Stromal cell of bone marrow (primary cell): ENCODE measurements at regions not wholly inside any gene's neighbourhood (a gene's known extent, or its start where the extent isn't known, plus 50 kb on each side); places are given as distances from the start of the nearest gene placed in this dataset.
A peak's percentile ranks its signal among the peaks of the same experiment; 100 is the strongest.

Source experiments
- DNase-seq: peaks from one replicate; pipeline ENCODE4 v3.0.0-alpha.2; 2012; ENCODE audit warnings: low read depth

DNA sequence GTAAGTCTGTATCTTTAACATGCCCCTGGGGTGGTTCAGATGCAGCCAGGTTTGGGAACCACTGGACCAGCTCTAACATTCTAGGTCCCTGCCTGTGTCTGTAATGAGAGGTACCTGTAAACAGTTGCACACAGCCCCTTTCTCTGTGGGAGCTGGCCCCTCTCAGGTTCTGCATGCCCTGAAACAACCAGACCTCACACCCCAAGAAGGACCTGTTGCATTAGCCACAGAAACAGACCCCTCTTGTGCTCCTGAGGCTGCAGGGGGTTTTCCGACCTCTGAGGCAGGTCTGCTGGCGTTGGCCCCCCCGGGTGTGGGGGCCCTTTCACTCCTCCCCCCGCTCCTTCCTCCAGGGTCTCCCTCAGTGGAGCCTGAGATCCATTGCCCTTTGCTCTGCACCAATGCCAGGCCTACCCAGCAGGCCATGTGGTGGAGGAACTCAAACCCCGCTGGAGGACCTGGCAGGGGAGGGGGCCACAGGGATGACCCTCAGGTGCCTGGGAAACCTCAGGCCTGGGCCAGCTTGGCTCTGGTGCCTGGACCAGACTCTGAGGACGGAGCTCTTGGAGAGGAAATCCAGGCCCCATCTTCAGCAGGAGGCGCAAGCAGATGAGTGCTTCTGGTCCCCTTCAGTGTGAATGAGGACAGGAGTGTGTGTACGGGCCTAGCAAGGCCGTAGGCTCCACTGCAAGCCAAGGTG is 61.4 kb upstream of the PJA1 start:
- DNase-seq: no peak

DNA sequence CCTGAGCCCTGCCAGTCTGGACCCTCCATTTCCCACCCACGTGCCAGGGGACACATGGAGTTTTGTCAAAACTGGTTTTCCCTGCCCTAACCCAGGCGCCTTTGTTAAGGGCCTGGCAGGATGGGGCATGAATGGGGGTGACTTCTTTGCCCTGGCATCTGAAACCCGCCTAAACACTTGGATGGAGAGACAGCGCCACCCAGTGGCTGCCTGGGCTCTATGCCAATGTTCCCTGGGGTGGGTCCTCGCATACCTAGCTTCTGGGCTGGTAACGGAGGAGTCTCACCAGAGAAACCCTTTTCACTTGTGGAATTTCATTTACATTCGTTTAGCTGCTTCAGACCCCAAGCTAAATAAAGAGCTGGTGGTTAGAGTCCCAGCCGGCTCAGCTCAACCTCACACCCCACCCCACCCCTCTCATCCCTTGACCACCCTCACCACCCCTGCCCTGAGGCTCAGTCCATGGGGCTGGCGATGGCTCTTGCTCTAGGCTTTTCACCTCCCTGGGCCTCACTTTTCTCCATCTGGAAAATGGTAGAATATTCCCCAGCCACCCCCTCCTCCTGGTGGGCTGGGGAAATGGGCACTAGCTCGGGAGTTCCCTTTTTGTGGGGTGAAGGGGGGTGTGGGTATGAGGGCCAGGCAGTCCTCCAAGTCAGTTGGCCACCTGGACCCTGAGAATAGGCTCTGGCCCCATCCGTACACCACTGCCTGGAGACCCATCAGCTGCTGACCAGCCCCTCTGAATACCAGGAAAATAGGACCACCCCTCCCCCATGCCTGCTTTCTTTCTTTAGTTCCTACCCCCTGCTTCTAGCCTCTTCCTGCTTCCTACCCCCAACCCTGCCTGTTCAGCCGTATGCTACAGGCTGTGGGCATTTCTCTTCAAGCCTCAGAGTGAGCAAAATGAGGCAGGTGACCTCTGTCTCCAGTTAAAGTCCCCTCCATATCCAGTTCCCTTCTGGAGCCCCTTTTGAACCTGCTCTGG is 57.1 kb upstream of the PJA1 start:
- peak; percentile 23 for DNase-seq

DNA sequence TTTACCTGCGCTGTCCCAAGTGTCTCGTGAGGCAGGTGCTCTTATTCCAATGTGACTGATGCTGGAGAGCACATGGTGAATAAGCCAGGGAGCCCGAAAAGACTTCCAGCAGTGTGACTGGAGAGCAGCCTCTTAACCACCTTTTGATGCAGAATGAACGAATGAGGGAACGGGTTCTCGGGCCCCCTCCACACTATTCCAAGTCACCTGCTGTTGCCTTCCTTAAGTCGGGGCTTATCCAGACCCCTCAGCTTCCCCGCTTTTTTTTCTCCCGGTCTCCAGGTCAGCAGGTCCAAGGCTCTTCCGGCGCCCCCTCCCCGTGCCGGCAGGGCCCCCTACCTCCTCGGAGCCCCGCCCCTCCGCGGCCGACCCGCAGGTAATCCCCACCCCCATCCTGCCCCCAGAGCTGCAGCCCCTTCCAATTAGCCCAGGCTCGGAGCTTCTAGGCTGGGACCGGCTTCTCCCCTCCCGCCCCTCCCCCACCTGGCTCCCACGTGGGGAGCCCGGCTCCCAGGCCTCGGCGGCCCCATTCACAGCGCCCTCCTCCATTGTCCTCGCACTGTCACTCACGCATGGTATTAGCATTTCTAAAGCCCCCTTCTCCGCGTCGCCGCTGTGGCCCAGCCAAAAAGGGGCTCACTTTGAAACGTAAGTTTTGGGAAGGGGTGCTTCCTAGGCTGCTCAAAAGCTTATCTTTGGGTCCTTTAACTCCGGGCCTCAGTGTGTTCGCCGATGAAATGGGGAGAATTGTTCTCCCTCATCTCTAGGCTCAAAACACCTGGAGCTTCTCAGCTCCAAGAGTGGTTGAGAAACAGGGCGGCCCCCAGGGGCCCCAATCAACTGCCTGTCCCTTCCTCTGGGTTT is 56.2 kb upstream of the PJA1 start:
- DNase-seq: no peak

DNA sequence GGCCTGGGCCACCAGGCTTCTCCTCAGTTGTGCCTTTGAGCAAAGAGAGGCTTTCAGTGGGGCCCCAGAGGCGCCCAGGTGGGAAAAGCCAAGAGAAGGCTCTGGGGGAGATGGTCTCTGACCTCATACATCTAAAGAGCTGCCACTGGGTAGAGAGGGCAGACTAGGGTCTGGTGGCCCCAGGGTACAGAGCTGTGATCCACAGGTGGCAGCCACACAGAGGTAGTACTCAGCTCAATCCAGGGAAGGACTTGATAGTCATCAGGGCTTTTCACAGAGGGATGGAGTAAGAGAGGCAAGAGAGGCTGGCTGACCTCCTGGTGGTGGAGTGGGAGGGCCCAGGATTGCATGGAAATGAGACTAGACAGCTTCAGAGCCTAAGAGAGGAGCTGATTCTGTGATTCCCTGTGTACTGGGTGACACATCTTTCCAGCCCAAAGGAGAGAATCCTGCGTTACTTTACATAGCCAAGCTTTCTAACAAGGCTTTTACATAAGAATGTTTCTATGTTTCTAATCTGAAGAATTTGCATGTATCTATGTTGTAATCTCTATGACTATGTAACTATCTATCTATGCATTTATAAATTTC is 53.2 kb upstream of the PJA1 start:
- peak; percentile 2 for DNase-seq

DNA sequence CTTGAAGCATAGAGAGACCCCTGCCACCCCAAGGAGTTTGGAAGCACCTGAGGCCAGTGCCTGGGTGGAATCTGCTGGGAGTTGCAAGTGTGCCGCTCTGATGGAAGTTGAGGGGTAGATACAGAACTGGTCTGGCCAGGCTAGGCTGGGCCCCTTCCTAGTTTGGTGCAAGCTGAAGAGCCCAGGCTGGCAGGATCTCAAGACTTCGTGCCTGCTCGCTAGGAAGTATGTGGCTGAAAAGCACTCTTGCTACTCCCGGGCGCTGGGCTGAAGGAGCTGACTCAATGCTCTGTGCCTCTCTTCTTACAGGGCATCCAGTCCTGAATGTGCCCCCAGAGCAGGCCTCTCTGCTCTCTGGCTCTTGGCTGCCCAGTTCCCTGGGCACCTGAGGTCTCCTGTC is 51.7 kb upstream of the PJA1 start:
- DNase-seq: no peak

DNA sequence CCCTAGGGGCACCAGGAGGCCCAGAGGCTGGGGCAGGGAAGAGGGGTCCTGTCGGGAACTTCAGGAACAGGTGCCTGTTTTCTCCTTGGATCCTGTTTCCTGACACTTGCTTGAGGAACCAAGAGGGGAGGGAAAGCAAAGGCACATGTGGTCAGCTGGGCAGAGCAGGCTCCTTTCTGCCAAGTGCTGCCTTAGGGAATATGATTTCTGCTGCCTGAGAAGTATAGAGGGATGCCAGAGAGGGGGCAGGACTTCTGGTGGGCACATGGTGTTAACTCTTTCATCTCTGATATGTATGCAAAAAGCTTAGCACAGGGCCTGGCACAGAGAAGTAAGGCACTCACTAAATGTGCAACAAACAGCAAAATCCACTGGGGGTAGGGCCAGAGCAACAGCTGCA is 51.2 kb upstream of the PJA1 start:
- no peak for DNase-seq

DNA sequence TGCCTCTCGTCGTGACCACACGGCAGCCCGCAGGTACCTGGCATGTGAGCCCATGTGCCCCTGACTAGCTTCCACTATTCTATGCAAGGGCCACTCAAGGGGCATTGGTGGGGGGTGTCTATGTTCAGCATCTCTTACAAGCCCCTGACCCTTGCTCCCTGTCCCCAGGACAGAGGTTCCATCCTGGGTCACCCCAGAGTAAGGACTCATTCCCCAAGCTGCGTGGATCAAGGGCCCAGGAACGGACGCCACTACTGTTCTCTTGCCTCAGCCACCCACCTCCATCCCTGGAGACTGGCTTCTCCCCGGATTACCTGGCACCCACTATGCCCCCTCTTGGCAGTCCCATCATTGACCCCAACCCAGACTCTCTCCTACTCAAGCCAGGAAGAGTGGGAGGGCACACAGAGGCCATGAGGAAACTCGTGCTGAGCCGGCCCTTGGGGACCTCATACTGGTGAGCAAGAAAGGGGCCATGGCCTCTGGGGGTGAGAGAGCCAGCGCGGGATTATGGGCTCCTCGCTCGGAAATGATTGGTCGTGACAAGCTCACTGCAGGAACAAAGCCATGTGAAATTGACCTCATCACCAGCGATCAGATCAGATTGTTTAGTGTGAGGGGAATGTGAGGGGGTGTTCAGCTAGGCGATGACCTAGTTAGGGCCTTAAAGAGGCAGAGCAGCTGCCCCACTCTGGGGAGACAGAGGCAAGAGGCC is 50.1 kb upstream of the PJA1 start:
- DNase-seq: no peak
